T47D (cell line): ENCODE measurements at regions not wholly inside any gene's neighbourhood (a gene's known extent, or its start where the extent isn't known, plus 50 kb on each side); places are given as distances from the start of the nearest gene placed in this dataset.
"Not testable (repeated sequence)": the region's sequence is repeated elsewhere in the genome, so short reads cannot be mapped to it uniquely, and the experiment has no call there.

Experiments
- DNase-seq, 2 experiments: peaks; one replicate each; pipeline versions ENCODE4 v3.0.0 to v3.0.0-alpha.2; 2011 to 2012; ENCODE audit warnings: low read depth in 1 of 2, low spot score in 1 of 2
- JUND ChIP-seq: IDR thresholded peaks from 2 replicates; pipeline ENCODE4 v1.6.1; 2012; ENCODE audit warnings: low read depth
- in situ Hi-C: cut with HindIII; loops from 2 replicates; pipeline ENCODE4 v1.10.0; 2016; ENCODE audit warnings: low sequenced_read_pairs, low pct_unique_long_range_greater_than_20kb

DNA sequence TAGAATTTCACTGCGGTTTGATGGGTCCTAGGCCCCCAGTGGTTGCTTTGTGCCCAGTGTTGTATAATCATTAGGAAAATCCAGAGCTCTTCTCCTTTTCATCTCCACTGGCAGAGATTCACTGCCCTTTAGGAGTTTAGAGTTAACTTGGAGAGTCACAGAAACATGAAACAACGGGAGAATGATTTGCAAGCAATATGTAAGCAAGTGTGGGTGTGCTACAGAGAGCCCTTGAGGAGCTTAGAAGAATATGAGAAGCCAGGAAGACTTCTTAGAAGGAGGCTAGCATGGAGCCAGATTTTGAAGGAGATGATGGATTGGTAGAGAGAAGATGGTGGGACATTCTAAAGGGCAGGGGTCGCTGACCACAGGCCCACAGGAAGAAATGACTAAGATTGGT, 327.3 kb downstream of the ZNF326 start:
- in situ Hi-C loops: no loop called here
- no peak for DNase-seq
- no peak for TF ChIP-seq JUND

DNA sequence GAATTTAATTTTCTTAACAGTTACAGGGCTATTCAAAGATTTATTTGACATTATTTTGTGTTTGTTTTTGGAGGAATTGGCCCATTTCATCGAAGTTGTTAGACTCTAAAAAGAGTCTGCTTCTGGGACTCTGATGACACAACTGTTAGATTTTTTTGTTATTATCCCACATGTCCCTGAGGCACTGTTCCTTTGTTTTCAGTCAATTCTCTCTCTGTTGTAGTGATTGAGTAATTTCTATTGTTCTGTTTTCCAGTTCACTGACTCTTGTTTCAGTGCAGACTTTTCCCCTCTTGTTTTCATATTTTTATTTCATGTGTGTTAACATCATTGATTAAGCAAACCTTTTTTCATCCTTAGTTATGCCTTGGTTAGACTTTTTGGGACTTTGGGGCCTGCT, 325.0 kb downstream of the ZNF326 start:
- DNase-seq: no peak
- TF ChIP-seq JUND: no peak
- in situ Hi-C loops: no loop called here

DNA sequence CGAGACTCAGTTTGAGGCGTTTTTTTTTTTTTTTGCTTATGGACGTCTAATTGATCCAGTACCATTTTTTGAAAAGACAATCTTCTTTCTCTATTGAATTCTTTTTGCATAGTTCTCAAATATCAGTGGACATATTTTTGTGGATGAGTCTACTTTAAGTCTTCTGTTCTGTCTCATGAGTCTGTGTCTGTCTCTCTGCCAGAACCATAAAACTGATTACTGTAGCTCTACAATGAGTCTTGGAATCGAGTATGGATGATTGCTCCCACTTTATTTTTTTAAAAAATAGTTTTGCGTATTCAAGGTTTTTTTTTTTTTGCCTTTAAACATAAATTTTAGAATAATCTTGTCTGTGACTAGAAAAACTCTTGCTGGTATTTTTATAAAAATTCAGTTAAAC, 323.5 kb downstream of the ZNF326 start:
- DNase-seq: no peak
- TF ChIP-seq JUND: no peak
- in situ Hi-C loops: no loop called here

DNA sequence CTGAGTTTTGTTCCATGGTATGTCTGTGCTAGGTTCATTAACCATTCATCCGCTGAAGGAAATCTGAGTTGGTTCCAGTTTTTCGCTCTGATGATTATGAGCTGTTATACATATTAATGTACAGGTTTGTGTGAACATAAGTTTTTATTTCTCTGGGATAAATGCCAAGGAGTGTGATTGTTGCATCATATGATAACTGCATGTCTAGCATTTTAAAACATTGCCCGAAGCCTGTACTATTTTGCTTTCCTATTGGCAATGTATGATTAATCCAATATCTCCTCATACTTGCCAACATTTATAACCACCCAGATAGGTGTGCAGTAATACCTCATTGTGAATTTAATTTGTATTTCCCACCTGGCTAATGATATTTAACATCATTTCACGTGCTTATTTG, 322.7 kb downstream of the ZNF326 start:
- DNase-seq: no peak
- in situ Hi-C loops: no loop called here
- no peak for TF ChIP-seq JUND

DNA sequence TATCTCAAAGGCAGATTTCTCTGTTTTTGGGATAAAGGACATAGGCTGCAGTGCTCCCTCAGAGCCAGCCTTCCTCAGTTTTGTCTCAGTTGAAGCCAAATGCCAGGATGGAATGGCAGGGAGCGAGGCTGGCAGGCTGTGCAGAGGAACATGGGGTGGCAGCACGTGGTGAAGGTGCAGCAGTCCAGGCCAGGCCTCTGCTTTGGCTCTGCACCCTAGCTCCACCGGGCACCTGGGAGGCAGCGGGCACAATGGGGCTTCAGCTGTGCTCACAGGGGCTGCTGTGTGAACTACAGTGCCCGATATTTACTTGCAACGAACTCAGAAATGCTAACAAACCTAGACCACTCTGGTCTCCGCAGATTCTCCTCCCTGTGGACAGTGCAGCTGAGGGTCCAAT, 319.6 kb downstream of the ZNF326 start:
- in situ Hi-C loops: no loop called here
- TF ChIP-seq JUND: no peak
- DNase-seq: no peak

DNA sequence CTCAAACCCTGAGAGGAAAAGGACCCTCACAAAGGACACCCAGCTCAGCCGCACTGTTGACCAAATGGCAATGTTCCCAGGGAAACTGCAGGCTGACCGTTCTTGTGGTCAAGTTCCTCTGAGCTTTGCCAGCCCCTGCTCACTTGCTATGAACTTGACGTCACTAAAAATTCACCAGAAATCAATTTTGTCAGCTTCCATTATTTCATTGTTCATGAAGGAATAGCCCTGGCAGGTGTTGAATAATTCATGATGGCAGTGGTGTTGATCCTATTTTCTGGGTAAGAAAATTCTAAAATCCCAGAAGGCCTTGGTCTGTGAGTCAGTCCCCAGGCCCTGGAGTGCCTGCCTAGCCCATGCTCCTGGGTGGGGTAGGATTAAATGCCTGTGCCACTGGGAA, 318.9 kb downstream of the ZNF326 start:
- no peak for DNase-seq
- TF ChIP-seq JUND: no peak
- in situ Hi-C loops: no loop called here

DNA sequence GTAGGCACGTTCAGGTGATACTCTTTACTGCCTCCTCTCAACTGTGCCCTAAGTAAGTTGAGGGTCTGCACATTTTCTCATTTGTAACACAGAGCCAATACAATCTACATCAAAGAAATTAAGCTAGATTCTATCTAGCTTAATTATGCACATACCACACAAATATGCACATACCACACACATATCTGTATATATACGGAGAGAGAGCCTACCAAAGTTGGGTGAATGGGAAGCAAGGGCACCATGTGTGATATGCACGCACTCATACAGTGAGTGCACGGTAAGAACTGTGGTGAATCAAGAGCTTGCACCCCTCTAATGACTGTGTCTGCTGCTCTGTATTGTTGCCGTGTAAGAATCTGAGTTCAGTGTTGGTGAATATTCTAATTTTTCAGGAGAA, 314.9 kb downstream of the ZNF326 start:
- TF ChIP-seq JUND: no peak
- no peak for DNase-seq
- in situ Hi-C loops: no loop called here

DNA sequence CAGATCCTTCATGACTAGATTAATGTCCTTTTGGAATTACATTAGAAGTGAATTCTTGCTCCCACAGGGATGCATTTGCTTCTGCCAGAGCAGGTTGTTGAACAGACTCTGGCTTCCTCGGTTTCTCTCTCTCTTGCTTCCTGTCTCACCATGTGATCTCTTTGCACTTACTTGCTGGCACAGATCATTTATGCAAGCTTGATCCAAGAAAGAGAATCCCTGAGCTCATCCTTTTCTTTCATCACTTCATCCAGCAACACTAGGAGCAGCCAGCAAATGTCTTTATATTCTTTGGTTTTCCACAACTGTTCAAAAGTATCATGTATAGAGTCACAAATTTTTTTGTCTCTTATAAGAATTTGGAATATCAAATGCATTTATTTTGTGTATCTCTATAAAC, 313.5 kb downstream of the ZNF326 start:
- DNase-seq: no peak
- no peak for TF ChIP-seq JUND
- in situ Hi-C loops: no loop called here

DNA sequence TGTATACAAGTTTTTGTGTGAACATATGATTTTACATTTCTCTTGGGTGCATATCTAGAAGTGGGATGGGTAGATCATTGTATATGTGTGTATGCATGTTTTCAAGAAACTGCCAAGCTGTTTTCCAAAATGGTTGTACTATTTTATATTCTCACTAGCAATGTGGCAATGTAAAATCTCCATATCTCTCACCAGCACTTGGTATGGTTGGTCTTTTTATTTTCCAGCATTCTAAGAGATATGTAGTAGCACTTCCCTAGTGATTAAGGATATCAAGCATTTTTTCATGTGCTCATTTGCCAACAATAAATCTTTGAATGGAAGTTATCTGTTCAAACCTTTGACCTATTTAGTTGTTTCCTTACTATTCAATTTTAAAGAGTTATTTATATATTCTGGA, 310.7 kb downstream of the ZNF326 start:
- in situ Hi-C loops: no loop called here
- DNase-seq: no peak

DNA sequence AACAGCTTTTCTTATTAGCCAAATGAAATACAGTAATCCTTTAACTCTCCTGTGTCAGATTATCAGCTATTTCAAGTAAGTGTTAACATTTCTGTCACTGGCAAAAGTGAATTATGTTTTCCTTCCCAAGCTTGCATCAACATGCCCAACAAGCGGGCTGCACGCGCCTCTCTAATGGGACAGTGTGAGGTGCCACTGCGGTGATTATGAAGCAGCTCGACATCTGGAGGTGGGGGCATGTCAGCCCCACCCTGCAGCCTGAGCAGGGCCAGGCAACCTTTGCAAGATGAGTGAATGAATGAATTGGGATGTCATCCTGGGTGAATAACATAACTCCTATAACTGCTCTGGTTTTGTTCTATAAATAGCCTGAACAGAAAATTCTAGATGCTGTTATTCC, 301.4 kb downstream of the ZNF326 start:
- in situ Hi-C loops: no loop called here
- TF ChIP-seq JUND: no peak
- DNase-seq: no peak

More for the DNA sequence above, 310.7 kb downstream of the ZNF326 start:
- TF ChIP-seq JUND: no peak

DNA sequence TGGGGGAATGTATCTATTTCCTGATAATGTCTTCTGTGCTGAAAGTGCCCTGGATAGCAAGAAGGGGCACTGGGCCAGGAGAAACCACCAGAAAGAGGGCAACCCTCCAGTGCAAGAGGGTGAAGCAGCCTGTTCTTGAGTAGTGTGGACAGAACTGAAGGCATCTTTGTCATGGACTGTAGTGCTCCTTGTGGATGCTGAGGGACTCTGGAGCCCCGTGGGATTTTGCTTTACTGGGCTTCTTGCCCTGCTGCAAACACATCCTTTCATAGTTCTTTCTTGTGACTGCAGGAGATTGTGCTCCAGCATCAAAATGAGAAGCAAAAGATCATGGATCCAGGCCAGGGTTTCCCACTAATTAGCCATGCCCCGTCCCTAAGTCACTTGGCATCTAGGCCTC, 300.6 kb downstream of the ZNF326 start:
- no peak for DNase-seq
- no peak for TF ChIP-seq JUND
- in situ Hi-C loops: no loop called here

DNA sequence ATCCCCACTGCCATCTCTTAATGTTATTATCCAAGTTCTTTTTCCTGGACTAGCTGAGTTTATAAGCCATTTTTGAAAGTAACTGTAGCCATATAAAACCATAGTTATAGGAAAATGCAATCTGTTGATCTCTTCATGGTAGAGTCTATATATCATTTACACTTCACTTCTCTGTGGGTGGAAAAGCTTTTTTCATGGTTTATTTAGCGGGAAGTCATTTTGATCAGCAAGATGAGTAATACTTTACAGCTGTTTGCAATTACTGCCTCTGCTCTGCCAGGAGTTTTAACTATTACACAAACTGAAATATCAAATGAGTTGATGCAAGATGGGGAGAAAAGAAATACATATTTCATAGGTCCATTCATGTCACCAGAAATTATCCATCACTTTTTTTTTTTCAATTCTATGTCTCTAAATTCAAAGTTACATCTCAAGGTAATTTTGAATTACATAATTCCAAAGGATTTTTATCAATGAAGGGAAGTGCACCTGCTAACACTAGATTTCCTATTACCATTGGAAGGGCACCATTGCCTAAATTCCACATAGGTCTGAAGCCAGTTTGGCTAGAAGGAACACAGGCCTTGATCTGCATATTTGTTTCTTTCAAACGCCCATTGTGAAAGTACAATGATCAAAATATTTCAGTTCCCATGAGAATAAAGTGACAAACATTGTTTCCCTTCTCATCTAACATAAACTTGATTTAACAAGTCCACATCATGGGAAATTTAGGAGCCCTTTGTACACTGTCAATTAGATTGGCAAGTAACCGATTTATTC, 296.7 kb downstream of the ZNF326 start:
- in situ Hi-C loops: no loop called here
- no peak for TF ChIP-seq JUND
- no peak for DNase-seq

DNA sequence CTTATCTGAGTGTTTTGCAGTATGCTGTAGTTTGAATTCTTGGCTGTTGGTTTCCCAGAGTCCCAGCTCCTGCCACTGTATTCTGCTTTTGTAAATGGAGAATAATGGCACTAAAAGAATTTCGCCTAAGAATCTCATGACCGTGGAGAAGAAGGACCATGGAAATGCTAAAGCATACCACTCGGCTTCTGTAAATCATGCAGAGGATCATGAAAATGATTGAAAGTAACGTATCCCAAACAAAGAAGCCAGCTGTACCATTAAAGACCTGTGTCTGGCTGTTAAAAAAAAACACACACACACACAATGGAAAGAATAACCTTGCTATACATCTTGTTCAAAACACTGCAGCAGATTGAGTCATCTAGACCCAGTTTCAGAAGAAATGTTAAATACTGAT, 287.9 kb downstream of the ZNF326 start:
- no peak for DNase-seq
- TF ChIP-seq JUND: no peak
- in situ Hi-C loops: no loop called here

DNA sequence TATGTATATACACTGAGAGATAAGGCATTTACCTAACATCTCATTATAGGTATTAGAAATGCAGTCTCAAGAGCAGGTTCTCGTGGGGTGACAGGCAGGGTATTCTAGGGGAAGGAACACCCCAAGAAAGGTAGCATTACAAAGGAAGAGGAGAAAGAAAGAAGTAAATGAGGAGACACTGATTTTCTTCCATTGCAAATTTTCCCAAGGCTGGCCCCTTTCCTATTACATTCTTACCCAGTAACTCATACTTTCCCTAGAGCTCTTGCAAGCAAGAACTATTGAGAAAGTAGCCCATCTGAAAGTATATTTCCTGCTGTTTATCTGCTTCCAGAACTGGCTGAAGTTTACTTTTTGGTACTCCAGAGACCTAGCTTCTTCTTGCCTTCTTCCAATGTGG, 287.0 kb downstream of the ZNF326 start:
- DNase-seq, in situ Hi-C loops: not testable (repeated sequence)
